Motor neuron (in vitro differentiated cells): ENCODE measurements at regions not wholly inside any gene's neighbourhood (a gene's known extent, or its start where the extent isn't known, plus 50 kb on each side); places are given as distances from the start of the nearest gene placed in this dataset.

ENCODE experiments used
- ATAC-seq, 8 experiments: fragments of 200-7000 bp; cut with Tn5 transposase; replicated peaks in 6 of 8; 2 replicates each; pipeline ENCODE4 v1.8.0; 2021; ENCODE audit warnings: mild to moderate bottlenecking in 8 of 8, moderate library complexity in 8 of 8
- H3K27ac ChIP-seq, 2 donors: fragments of 250-450 bp; sonication (Bioruptor Pico); 2 replicates each; pipeline ENCODE4 v1.9.0; 2021; ENCODE audit warnings: antibody characterized with exemption in 2 of 2, mild to moderate bottlenecking in 2 of 2, moderate library complexity in 1 of 2
- H3K4me1 ChIP-seq, 2 donors: fragments of 250-450 bp; sonication (Bioruptor Pico); replicated peaks in 1 of 2; 2 replicates each; pipeline ENCODE4 v1.6.1; 2021; ENCODE audit warnings: antibody characterized with exemption in 2 of 2, mild to moderate bottlenecking in 2 of 2, moderate library complexity in 1 of 2
- H3K4me3 ChIP-seq, 5 donors: fragments of 250-450 bp; sonication (Bioruptor Pico); 2 replicates each; pipeline ENCODE4 v1.9.0; 2021; ENCODE audit warnings: antibody characterized with exemption in 5 of 5, mild to moderate bottlenecking in 5 of 5, moderate library complexity in 4 of 5
- WGBS, 10 experiments: fragments of 450-650 bp; shearing (Covaris generic); methylation state at CpG; one replicate each; pipeline ENCODE4 v1.0.0; 2022; 5-methylcytosine and 5-hydroxymethylcytosine counted together
- in situ Hi-C, 9 experiments: fragments of 400-800 bp; cut with MboI; loops; one replicate each; pipeline ENCODE4 v1.15.0; 2021; ENCODE audit warnings: low sequenced_read_pairs in 9 of 9, low pct_unique_long_range_greater_than_20kb in 2 of 9; ENCODE audit not compliant: unreplicated experiment in 9 of 9

DNA sequence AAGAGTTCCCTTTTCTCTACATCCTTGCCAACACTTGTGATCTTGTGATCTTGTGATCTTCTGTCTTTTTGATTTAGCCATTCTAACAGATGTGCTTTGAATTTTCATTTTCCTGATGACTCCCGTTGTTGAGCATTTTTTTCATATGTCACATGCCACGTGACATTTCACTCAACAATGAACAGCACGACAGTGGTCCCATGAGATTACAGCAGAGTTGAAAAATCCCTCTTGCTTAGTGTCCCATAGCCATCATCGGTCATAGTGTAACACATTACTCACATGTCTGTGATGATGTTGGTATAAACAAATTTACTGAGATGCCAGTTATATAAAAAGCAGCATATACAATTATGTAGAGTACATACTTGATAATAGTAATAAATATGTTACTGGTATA lies 256.1 kb upstream of the OBI1 start:
- no peak overlapping the region for H3K4me3 ChIP-seq
- peaks cover 0 to 4% of the 10 kb centered on the region in 2 donors for H3K4me1 ChIP-seq
- ATAC-seq: peak in 4 of 8 experiments; percentile 27 to 85 (median 64)
- H3K27ac ChIP-seq: no peak overlapping the region
- in situ Hi-C loops: no loop called here
- 3 to 80% (median 61%) methylated on average over 1 to 4 of the region's 4 CpGs; no CpG with 5 or more reads in 1 of the 10 experiments for WGBS, 10 experiments

GRCh38 chr13:78913656-78914055 lies 254.7 kb upstream of the OBI1 start:
- peaks cover 0 to 4% of the 10 kb centered on the region in 2 donors for H3K4me1 ChIP-seq
- no peak overlapping the region for H3K27ac ChIP-seq
- in situ Hi-C loops: no loop called here
- 0 to 94% (median 74%) methylated on average over 1 to 3 of the region's 3 CpGs; no CpG with 5 or more reads in 1 of the 10 experiments for WGBS, 10 experiments
- ATAC-seq: no peak
- no peak overlapping the region for H3K4me3 ChIP-seq

- in situ Hi-C loops: no loop called here
- Histone ChIP-seq H3K4me1 (peaks cover 8 to 9% of the 10 kb centered on the region in 2 donors), H3K27ac (no peak overlapping the region), H3K4me3 (no peak overlapping the region)
- 10 to 85% (median 79%) methylated on average over 1 to 7 of the region's 7 CpGs; no CpG with 5 or more reads in 2 of the 10 experiments for WGBS, 10 experiments
- ATAC-seq: no peak
Observed at GRCh38 chr13:78910147-78910546, 251.2 kb upstream of the OBI1 start.

GRCh38 chr13:78909276-78909675 lies 250.3 kb upstream of the OBI1 start:
- no peak overlapping the region for H3K27ac ChIP-seq
- WGBS, 10 experiments: 0 to 39% (median 10%) methylated on average over 1 to 4 of the region's 4 CpGs; no CpG with 5 or more reads in 3 of the 10 experiments
- in situ Hi-C loops: no loop called here
- no peak for ATAC-seq
- no peak overlapping the region for H3K4me3 ChIP-seq
- peaks cover 5 to 8% of the 10 kb centered on the region in 2 donors for H3K4me1 ChIP-seq

- ATAC-seq: no peak
- Histone ChIP-seq H3K27ac (no peak overlapping the region), H3K4me1 (peaks cover 5 to 8% of the 10 kb centered on the region in 2 donors), H3K4me3 (no peak overlapping the region)
- WGBS, 10 experiments: 0 to 67% (median 3%) methylated on average over 1 to 5 of the region's 5 CpGs; no CpG with 5 or more reads in 3 of the 10 experiments
- in situ Hi-C loops: no loop called here
Observed at GRCh38 chr13:78907006-78907405, 248.1 kb upstream of the OBI1 start.

GRCh38 chr13:78897200-78897599 lies 238.2 kb upstream of the OBI1 start:
- WGBS, 10 experiments: 0 to 100% (median 44%) methylated on average over 1 to 2 of the region's 2 CpGs; no CpG with 5 or more reads in 3 of the 10 experiments
- H3K4me3 ChIP-seq: no peak overlapping the region
- H3K4me1 ChIP-seq: no peaks in the 10 kb centered on the region
- ATAC-seq: no peak
- in situ Hi-C loops: no loop called here
- H3K27ac ChIP-seq: no peak overlapping the region

- Histone ChIP-seq H3K4me1 (peaks cover 0 to 4% of the 10 kb centered on the region in 2 donors), H3K27ac (no peak overlapping the region), H3K4me3 (no peak overlapping the region)
- peak in 4 of 8 experiments; percentile 69 to 98 (median 83) for ATAC-seq
- in situ Hi-C loops: no loop called here
Observed at GRCh38 chr13:78884571-78884970, 225.6 kb upstream of the OBI1 start.

DNA sequence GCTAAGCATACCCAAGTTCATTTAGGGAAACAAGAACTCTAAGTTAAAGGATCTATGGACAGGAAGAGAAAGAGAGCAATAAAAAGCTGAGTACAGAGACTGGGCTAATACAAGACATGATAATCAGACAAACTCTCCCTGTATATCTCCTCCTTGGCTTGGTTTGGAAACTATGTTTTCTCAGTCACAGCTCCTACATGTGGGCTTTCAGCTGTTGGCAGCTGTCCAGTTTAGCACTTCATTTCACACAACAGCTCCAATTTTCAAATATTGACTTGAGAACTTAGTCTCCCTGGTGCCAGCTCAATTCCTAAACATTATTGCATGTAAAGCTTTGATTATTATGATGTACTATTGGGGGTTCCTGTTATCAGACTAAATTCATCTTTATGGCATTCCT lies 222.8 kb upstream of the OBI1 start:
- H3K4me3 ChIP-seq: no peak overlapping the region
- in situ Hi-C loops: no loop called here
- H3K4me1 ChIP-seq: no peaks in the 10 kb centered on the region
- peak in 2 of 8 experiments; percentile 30 to 80 for ATAC-seq
- no peak overlapping the region for H3K27ac ChIP-seq

GRCh38 chr13:78881054-78881453 lies 222.1 kb upstream of the OBI1 start:
- WGBS, 10 experiments: 0 to 100% (median 61%) methylated on average over 1 to 3 of the region's 3 CpGs
- no peak overlapping the region for H3K27ac ChIP-seq
- H3K4me3 ChIP-seq: no peak overlapping the region
- in situ Hi-C loops: no loop called here
- ATAC-seq: no peak
- H3K4me1 ChIP-seq: no peaks in the 10 kb centered on the region

DNA sequence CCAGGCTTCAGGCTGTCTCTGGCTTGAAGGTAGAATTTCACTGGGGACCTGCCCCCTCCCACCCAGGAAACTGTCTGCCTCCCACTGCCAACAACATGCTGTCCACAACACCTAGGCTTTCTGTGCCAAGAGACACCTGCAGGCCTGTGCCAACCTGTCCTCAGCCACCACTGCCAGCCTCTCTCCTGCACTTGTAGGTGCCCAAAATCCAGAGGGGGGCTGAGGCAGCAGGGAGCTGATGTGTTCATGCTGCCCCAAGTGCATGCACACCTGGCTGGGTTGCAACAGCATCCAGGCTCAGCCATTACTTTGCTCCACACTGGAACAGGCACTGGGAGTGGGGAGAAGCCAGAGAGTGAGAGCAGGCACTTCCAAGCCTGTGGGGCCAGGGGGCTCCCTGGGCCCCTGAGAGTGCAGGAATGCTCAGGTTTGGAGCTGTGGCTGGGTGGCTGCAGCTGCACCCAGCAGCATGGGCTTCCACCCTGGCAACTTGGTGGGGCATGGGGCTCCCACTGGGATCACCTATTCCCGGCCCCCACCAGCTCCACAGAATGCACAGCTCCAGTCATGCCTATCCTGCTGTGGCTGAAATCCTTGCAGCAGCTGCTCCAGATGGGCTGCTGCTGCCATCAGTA lies 218.1 kb upstream of the OBI1 start:
- ATAC-seq: no peak
- in situ Hi-C loops: no loop called here
- Histone ChIP-seq H3K27ac (no peak overlapping the region), H3K4me1 (no peaks in the 10 kb centered on the region), H3K4me3 (no peak overlapping the region)
- WGBS, 10 experiments: no CpG with 5 or more reads among the region's 1 CpG

GRCh38 chr13:78875792-78876580 lies 217.0 kb upstream of the OBI1 start:
- H3K4me3 ChIP-seq: no peak overlapping the region
- no peak for ATAC-seq
- in situ Hi-C loops: no loop called here

GRCh38 chr13:78868991-78869390 lies 210.0 kb upstream of the OBI1 start:
- Histone ChIP-seq H3K27ac (no peak overlapping the region), H3K4me3 (no peak overlapping the region), H3K4me1 (peaks cover 0 to 7% of the 10 kb centered on the region in 2 donors)
- ATAC-seq: peak in 1 of 8 experiments; percentile 27
- in situ Hi-C loops: no loop called here
- WGBS, 10 experiments: 0 to 80% (median 33%) methylated on average over 1 of the region's 1 CpG; no CpG with 5 or more reads in 5 of the 10 experiments

More at GRCh38 chr13:78875792-78876580, 217.0 kb upstream of the OBI1 start:
- Histone ChIP-seq H3K27ac (no peak overlapping the region), H3K4me1 (no peaks in the 10 kb centered on the region)
- whole genome bisulfite sequencing, 10 experiments: 0 to 100% (median 51%) methylated on average over 1 to 9 of the region's 12 CpGs; no CpG with 5 or more reads in 4 of the 10 experiments

DNA sequence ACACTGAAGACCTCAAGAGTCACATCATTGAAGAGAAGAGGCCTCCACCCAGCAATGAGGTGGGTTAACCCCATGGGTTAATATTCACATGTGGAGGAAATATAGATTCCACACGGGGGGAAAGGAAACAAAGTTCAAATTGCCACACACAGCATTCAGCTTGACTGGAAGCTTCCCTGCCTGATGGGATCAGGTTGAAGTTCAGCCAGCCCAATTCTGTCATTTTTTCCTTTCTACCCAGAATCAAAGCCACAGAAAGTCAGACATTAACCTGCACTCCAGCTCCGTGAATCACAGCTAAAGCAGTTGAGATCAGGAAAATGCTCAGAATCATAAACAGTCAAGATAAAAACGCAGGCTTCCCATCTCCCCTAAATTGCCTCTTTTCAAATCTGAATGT lies 208.7 kb upstream of the OBI1 start:
- WGBS, 10 experiments: 0 to 100% (median 73%) methylated on average over 1 to 2 of the region's 3 CpGs; no CpG with 5 or more reads in 3 of the 10 experiments
- ATAC-seq: no peak
- Histone ChIP-seq H3K4me1 (peaks cover 0 to 7% of the 10 kb centered on the region in 2 donors), H3K4me3 (no peak overlapping the region), H3K27ac (no peak overlapping the region)
- in situ Hi-C loops: no loop called here
